ENCODE measurements at regions not wholly inside any gene's neighbourhood (a gene's known extent, or its start where the extent isn't known, plus 50 kb on each side); places are given as distances from the start of the nearest gene placed in this dataset.

- WGBS, 2 donors: 60 to 72% methylated on average over 6 of the region's 6 CpGs
- no peak for DNase-seq (ENCODE audit: low spot score in 2 of 2)
These were observed 342.0 kb upstream of the CAMK1G start for GRCh38 chr1:209241487-209241886.

GRCh38 chr1:209248649-209249279 lies 334.8 kb upstream of the CAMK1G start:
- TF ChIP-seq, protein P1, sequence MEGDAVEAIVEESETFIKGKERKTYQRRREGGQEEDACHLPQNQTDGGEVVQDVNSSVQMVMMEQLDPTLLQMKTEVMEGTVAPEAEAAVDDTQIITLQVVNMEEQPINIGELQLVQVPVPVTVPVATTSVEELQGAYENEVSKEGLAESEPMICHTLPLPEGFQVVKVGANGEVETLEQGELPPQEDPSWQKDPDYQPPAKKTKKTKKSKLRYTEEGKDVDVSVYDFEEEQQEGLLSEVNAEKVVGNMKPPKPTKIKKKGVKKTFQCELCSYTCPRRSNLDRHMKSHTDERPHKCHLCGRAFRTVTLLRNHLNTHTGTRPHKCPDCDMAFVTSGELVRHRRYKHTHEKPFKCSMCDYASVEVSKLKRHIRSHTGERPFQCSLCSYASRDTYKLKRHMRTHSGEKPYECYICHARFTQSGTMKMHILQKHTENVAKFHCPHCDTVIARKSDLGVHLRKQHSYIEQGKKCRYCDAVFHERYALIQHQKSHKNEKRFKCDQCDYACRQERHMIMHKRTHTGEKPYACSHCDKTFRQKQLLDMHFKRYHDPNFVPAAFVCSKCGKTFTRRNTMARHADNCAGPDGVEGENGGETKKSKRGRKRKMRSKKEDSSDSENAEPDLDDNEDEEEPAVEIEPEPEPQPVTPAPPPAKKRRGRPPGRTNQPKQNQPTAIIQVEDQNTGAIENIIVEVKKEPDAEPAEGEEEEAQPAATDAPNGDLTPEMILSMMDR (IDR thresholded peaks at IDR 0.05): no peak
- TF ChIP-seq POLR2A (IDR thresholded peaks at IDR 0.05): no peak
- intact Hi-C loops (cut with DNase I; ENCODE audit: low total_unique reads): no loop called here
- 25 to 26% methylated on average over 6 of the region's 6 CpGs for WGBS, 2 donors
- peak in 1 of 2 donors; percentile 60 for DNase-seq (ENCODE audit: low spot score in 2 of 2)
- H3K4me3 ChIP-seq (ENCODE audit: low read depth, poor library complexity, severe bottlenecking): no peak overlapping the region

More at GRCh38 chr1:209241487-209241886, 342.0 kb upstream of the CAMK1G start:
- TF ChIP-seq, protein P1 (IDR thresholded peaks at IDR 0.05): no peak
- no peak for TF ChIP-seq POLR2A (IDR thresholded peaks at IDR 0.05)
- intact Hi-C loops (cut with DNase I; ENCODE audit: low total_unique reads): no loop called here
- H3K4me3 ChIP-seq (ENCODE audit: low read depth, poor library complexity, severe bottlenecking): no peak overlapping the region

DNA sequence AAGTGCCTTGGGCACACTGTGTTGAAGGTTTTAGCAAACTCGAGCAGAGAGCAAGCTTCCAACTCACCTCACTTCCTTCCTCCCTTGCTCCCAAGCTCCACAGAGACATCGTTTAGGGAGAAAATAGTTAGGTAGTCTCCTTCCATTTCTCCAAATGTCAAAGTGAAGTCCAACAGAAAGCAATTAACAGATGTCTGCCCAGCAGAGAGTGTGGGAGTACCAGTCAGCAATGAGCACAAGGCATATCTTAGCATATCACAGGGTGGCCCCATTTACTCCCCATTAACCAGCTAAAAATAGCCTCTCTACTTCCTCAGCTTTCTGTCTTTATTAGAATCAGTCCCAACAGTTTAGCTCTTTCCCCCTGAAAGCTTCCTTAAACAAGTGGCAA lies 334.2 kb upstream of the CAMK1G start:
- DNase-seq (ENCODE audit: low spot score in 2 of 2): no peak
- H3K4me3 ChIP-seq (ENCODE audit: low read depth, poor library complexity, severe bottlenecking): no peak overlapping the region
- 21 to 24% methylated on average over 2 of the region's 2 CpGs for WGBS, 2 donors
- intact Hi-C loops (cut with DNase I; ENCODE audit: low total_unique reads): no loop called here
- TF ChIP-seq POLR2A (IDR thresholded peaks at IDR 0.05): no peak
- TF ChIP-seq, protein P1 (IDR thresholded peaks at IDR 0.05): no peak

DNA sequence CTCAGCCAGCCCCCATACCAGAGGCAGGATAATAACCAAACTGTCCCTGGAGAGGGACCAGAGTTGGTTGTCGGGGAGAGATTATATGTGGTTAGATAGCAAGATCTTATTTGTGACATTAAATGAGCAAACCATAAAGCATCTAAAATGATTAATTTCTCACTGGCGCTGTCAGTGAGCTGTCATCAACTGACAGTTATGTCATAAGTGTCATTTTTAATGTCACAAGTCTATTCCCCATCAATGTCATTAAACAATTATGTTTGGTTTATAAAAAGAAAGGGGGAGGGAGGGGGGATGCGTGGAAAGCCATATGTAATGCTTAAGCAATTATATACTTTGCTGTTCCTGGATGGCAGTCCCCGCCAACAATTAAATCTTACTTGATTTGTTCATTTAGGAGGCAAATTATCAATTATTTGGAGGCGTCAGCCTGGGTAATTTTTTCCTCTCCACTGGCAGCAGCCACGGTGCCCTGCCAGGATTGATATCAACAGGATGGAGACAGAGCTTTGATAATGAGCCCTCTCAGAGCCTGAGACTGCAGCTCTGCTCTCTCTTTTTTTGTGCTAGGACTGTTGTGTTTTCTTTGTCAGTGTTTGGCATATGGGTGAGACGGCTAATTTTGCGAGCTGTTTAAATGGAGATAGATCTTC lies 333.6 kb upstream of the CAMK1G start:
- intact Hi-C loops (cut with DNase I; ENCODE audit: low total_unique reads): no loop called here
- no peak overlapping the region for H3K4me3 ChIP-seq (ENCODE audit: low read depth, poor library complexity, severe bottlenecking)
- TF ChIP-seq, protein P1 (IDR thresholded peaks at IDR 0.05): no peak
- DNase-seq (ENCODE audit: low spot score in 2 of 2): no peak
- 58 to 64% methylated on average over 8 of the region's 8 CpGs for WGBS, 2 donors

GRCh38 chr1:209250861-209251636 lies 332.5 kb upstream of the CAMK1G start:
- H3K4me3 ChIP-seq (ENCODE audit: low read depth, poor library complexity, severe bottlenecking): no peak overlapping the region
- 79 to 80% methylated on average over 4 of the region's 4 CpGs for WGBS, 2 donors
- TF ChIP-seq, protein P1 (IDR thresholded peaks at IDR 0.05): no peak
- TF ChIP-seq POLR2A (IDR thresholded peaks at IDR 0.05): no peak
- intact Hi-C loops (cut with DNase I; ENCODE audit: low total_unique reads): no loop called here
- DNase-seq (ENCODE audit: low spot score in 2 of 2): no peak

All from lower leg skin (tissue), 4 donors.